ENCODE measurements at regions not wholly inside any gene's neighbourhood (a gene's known extent, or its start where the extent isn't known, plus 50 kb on each side); places are given as distances from the start of the nearest gene placed in this dataset.

GRCh38 chr7:131000389-131000788, 266.4 kb upstream of the KLF14 start:
- TF ChIP-seq CTCF (IDR thresholded peaks at IDR 0.05) (no peak), EZH2 (IDR thresholded peaks at IDR 0.05; ENCODE audit: borderline replicate concordance, insufficient read depth, low read depth, low read length, poor library complexity, severe bottlenecking) (no peak)

Measured in B cell (primary cell).